Stimulated activated memory B cell treated with anti-CD40 and anti-IgM and Interleukin-4, amounts not matched to agents 10 μg/mL and 1 μg/mL and 100 μg/mL, for 72 hours (primary cell): ENCODE measurements at regions not wholly inside any gene's neighbourhood (a gene's known extent, or its start where the extent isn't known, plus 50 kb on each side); places are given as distances from the start of the nearest gene placed in this dataset.
"Not testable (repeated sequence)": the region's sequence is repeated elsewhere in the genome, so short reads cannot be mapped to it uniquely, and the experiment has no call there.

Source experiments
- ATAC-seq: fragments of 150-1000 bp; cut with Tn5 transposase; 2 replicates; pipeline ENCODE4 v1.10.0; 2021
- H3K27ac Mint-ChIP-seq: one replicate; pipeline ENCODE4 v1.8.0; 2022; ENCODE audit warnings: mild to moderate bottlenecking, mixed read lengths
- H3K27me3 Mint-ChIP-seq: one replicate; pipeline ENCODE4 v1.8.0; 2022; ENCODE audit warnings: mixed read lengths
- H3K36me3 Mint-ChIP-seq: one replicate; pipeline ENCODE4 v1.8.0; 2022; ENCODE audit warnings: mixed read lengths
- H3K4me1 Mint-ChIP-seq: one replicate; pipeline ENCODE4 v1.8.0; 2022; ENCODE audit warnings: mixed read lengths
- H3K4me3 Mint-ChIP-seq: one replicate; pipeline ENCODE4 v1.8.0; 2022; ENCODE audit warnings: mild to moderate bottlenecking, moderate library complexity, mixed read lengths
- H3K9me3 Mint-ChIP-seq: one replicate; pipeline ENCODE4 v1.8.0; 2022; ENCODE audit warnings: mixed read lengths

GRCh38 chr2:34815052-34815741 is 1216.1 kb upstream of the FAM98A start:
- Mint-ChIP-seq H3K4me1 (no peaks in the 10 kb centered on the region), H3K4me3 (no peak overlapping the region), H3K9me3 (peaks cover 4% of the 10 kb centered on the region), H3K36me3 (no peaks in the 10 kb centered on the region), H3K27me3 (no peaks in the 10 kb centered on the region), H3K27ac (no peak overlapping the region)
- no peak for ATAC-seq

GRCh38 chr2:34810456-34810855 is 1211.4 kb upstream of the FAM98A start:
- Mint-ChIP-seq H3K4me1 (no peaks in the 10 kb centered on the region), H3K36me3 (no peaks in the 10 kb centered on the region), H3K4me3 (no peak overlapping the region), H3K27ac (no peak overlapping the region), H3K27me3 (no peaks in the 10 kb centered on the region), H3K9me3 (peaks cover 3% of the 10 kb centered on the region)
- ATAC-seq: no peak

GRCh38 chr2:34808426-34808825 is 1209.3 kb upstream of the FAM98A start:
- no peak overlapping the region for H3K27ac Mint-ChIP-seq
- ATAC-seq: no peak

GRCh38 chr2:34806891-34807290 is 1207.8 kb upstream of the FAM98A start:
- Mint-ChIP-seq H3K9me3 (peaks cover 3% of the 10 kb centered on the region), H3K27me3 (no peaks in the 10 kb centered on the region), H3K36me3 (no peaks in the 10 kb centered on the region), H3K27ac (no peak overlapping the region), H3K4me3 (no peak overlapping the region), H3K4me1 (no peaks in the 10 kb centered on the region)
- ATAC-seq: no peak

More at GRCh38 chr2:34808426-34808825, 1209.3 kb upstream of the FAM98A start:
- Mint-ChIP-seq H3K36me3 (no peaks in the 10 kb centered on the region), H3K27me3 (no peaks in the 10 kb centered on the region), H3K9me3 (peaks cover 3% of the 10 kb centered on the region), H3K4me3 (no peak overlapping the region), H3K4me1 (no peaks in the 10 kb centered on the region)

GRCh38 chr2:34806396-34806795 is 1207.3 kb upstream of the FAM98A start:
- Mint-ChIP-seq H3K27ac (no peak overlapping the region), H3K4me3 (no peak overlapping the region), H3K27me3 (no peaks in the 10 kb centered on the region), H3K36me3 (no peaks in the 10 kb centered on the region), H3K4me1 (no peaks in the 10 kb centered on the region), H3K9me3 (peaks cover 3% of the 10 kb centered on the region)
- no peak for ATAC-seq

- no peaks in the 10 kb centered on the region for H3K4me1 Mint-ChIP-seq
- no peak overlapping the region for H3K27ac Mint-ChIP-seq
- H3K36me3 Mint-ChIP-seq: no peaks in the 10 kb centered on the region
- H3K27me3 Mint-ChIP-seq: no peaks in the 10 kb centered on the region
- no peak overlapping the region for H3K4me3 Mint-ChIP-seq
- H3K9me3 Mint-ChIP-seq: no peaks in the 10 kb centered on the region
- no peak for ATAC-seq
Observed at GRCh38 chr2:34799556-34799955, 1200.5 kb upstream of the FAM98A start.

- H3K27me3 Mint-ChIP-seq, H3K36me3 Mint-ChIP-seq, H3K9me3 Mint-ChIP-seq, H3K4me3 Mint-ChIP-seq, H3K27ac Mint-ChIP-seq, ATAC-seq, H3K4me1 Mint-ChIP-seq: not testable (repeated sequence)
Observed at GRCh38 chr2:34795586-34795985, 1196.5 kb upstream of the FAM98A start.

- ATAC-seq: no peak
- H3K4me1 Mint-ChIP-seq: no peaks in the 10 kb centered on the region
- H3K9me3 Mint-ChIP-seq: no peaks in the 10 kb centered on the region
Observed at GRCh38 chr2:34789169-34789568, 1190.1 kb upstream of the FAM98A start.

GRCh38 chr2:34787341-34787740 is 1188.2 kb upstream of the FAM98A start:
- ATAC-seq: no peak
- no peaks in the 10 kb centered on the region for H3K4me1 Mint-ChIP-seq

More at GRCh38 chr2:34789169-34789568, 1190.1 kb upstream of the FAM98A start:
- H3K4me3 Mint-ChIP-seq: no peak overlapping the region
- no peak overlapping the region for H3K27ac Mint-ChIP-seq
- H3K36me3 Mint-ChIP-seq: no peaks in the 10 kb centered on the region
- no peaks in the 10 kb centered on the region for H3K27me3 Mint-ChIP-seq

GRCh38 chr2:34785206-34785785 is 1186.2 kb upstream of the FAM98A start:
- H3K27me3 Mint-ChIP-seq: no peaks in the 10 kb centered on the region
- no peaks in the 10 kb centered on the region for H3K4me1 Mint-ChIP-seq
- H3K27ac Mint-ChIP-seq: no peak overlapping the region
- no peak for ATAC-seq
- peaks cover 7% of the 10 kb centered on the region for H3K9me3 Mint-ChIP-seq
- H3K4me3 Mint-ChIP-seq: no peak overlapping the region
- no peaks in the 10 kb centered on the region for H3K36me3 Mint-ChIP-seq

More at GRCh38 chr2:34787341-34787740, 1188.2 kb upstream of the FAM98A start:
- H3K27ac Mint-ChIP-seq: no peak overlapping the region
- peaks cover under 1% of the 10 kb centered on the region for H3K9me3 Mint-ChIP-seq
- no peaks in the 10 kb centered on the region for H3K36me3 Mint-ChIP-seq
- no peak overlapping the region for H3K4me3 Mint-ChIP-seq
- no peaks in the 10 kb centered on the region for H3K27me3 Mint-ChIP-seq

- Mint-ChIP-seq H3K27ac (no peak overlapping the region), H3K36me3 (no peaks in the 10 kb centered on the region), H3K27me3 (no peaks in the 10 kb centered on the region), H3K4me3 (no peak overlapping the region), H3K9me3 (peaks cover 7% of the 10 kb centered on the region), H3K4me1 (no peaks in the 10 kb centered on the region)
- ATAC-seq: no peak
Observed at GRCh38 chr2:34784701-34785100, 1185.6 kb upstream of the FAM98A start.

- H3K27me3 Mint-ChIP-seq, ATAC-seq, H3K4me1 Mint-ChIP-seq, H3K27ac Mint-ChIP-seq, H3K36me3 Mint-ChIP-seq, H3K9me3 Mint-ChIP-seq, H3K4me3 Mint-ChIP-seq: not testable (repeated sequence)
Observed at GRCh38 chr2:34750742-34751141, 1151.6 kb upstream of the FAM98A start.

GRCh38 chr2:34747643-34748042 is 1148.5 kb upstream of the FAM98A start:
- H3K4me1 Mint-ChIP-seq: no peaks in the 10 kb centered on the region
- no peaks in the 10 kb centered on the region for H3K36me3 Mint-ChIP-seq
- H3K27me3 Mint-ChIP-seq: no peaks in the 10 kb centered on the region
- no peaks in the 10 kb centered on the region for H3K9me3 Mint-ChIP-seq
- H3K4me3 Mint-ChIP-seq: no peak overlapping the region
- H3K27ac Mint-ChIP-seq: no peak overlapping the region
- no peak for ATAC-seq

GRCh38 chr2:34738691-34739090 is 1139.6 kb upstream of the FAM98A start:
- no peak overlapping the region for H3K27ac Mint-ChIP-seq
- no peaks in the 10 kb centered on the region for H3K9me3 Mint-ChIP-seq
- no peak overlapping the region for H3K4me3 Mint-ChIP-seq
- no peaks in the 10 kb centered on the region for H3K4me1 Mint-ChIP-seq
- ATAC-seq: no peak
- no peaks in the 10 kb centered on the region for H3K27me3 Mint-ChIP-seq
- H3K36me3 Mint-ChIP-seq: no peaks in the 10 kb centered on the region

- H3K36me3 Mint-ChIP-seq: no peaks in the 10 kb centered on the region
- no peak overlapping the region for H3K4me3 Mint-ChIP-seq
- no peaks in the 10 kb centered on the region for H3K27me3 Mint-ChIP-seq
- no peaks in the 10 kb centered on the region for H3K9me3 Mint-ChIP-seq
- H3K27ac Mint-ChIP-seq: no peak overlapping the region
- no peaks in the 10 kb centered on the region for H3K4me1 Mint-ChIP-seq
- no peak for ATAC-seq
Observed at GRCh38 chr2:34737146-34737545, 1138.0 kb upstream of the FAM98A start.

GRCh38 chr2:34736482-34736881 is 1137.4 kb upstream of the FAM98A start:
- ATAC-seq: no peak
- no peak overlapping the region for H3K4me3 Mint-ChIP-seq
- no peaks in the 10 kb centered on the region for H3K27me3 Mint-ChIP-seq
- no peaks in the 10 kb centered on the region for H3K36me3 Mint-ChIP-seq
- no peaks in the 10 kb centered on the region for H3K9me3 Mint-ChIP-seq
- H3K27ac Mint-ChIP-seq: no peak overlapping the region
- no peaks in the 10 kb centered on the region for H3K4me1 Mint-ChIP-seq
